CD4-positive, alpha-beta T cell treated with Interleukin-6 at 100 ng/mL for 8 hours (primary cell): ENCODE measurements at regions not wholly inside any gene's neighbourhood (a gene's known extent, or its start where the extent isn't known, plus 50 kb on each side); places are given as distances from the start of the nearest gene placed in this dataset.
"Not testable (repeated sequence)": the region's sequence is repeated elsewhere in the genome, so short reads cannot be mapped to it uniquely, and the experiment has no call there.

ENCODE experiments used
- DNase-seq: peaks from one replicate; pipeline ENCODE4 v3.0.0-alpha.2; 2020; ENCODE audit warnings: mixed read lengths, low spot score

- DNase-seq = no peak
These were observed 191.5 kb downstream of the MCHR2 start for GRCh38 chr6:99802396-99803031.

GRCh38 chr6:99808992-99809391 is 185.0 kb downstream of the MCHR2 start:
- DNase-seq = no peak

GRCh38 chr6:99810295-99810694 is 183.7 kb downstream of the MCHR2 start:
- no peak for DNase-seq

GRCh38 chr6:99810942-99811620 is 182.9 kb downstream of the MCHR2 start:
- DNase-seq = no peak

GRCh38 chr6:99811636-99812035 is 182.4 kb downstream of the MCHR2 start:
- DNase-seq = no peak

GRCh38 chr6:99813565-99813964 is 180.5 kb downstream of the MCHR2 start:
- DNase-seq = no peak

- no peak for DNase-seq
These were observed 179.6 kb downstream of the MCHR2 start for GRCh38 chr6:99814230-99814928.

- no peak for DNase-seq
These were observed 177.2 kb downstream of the MCHR2 start for GRCh38 chr6:99816795-99817194.

- no peak for DNase-seq
These were observed 175.9 kb downstream of the MCHR2 start for GRCh38 chr6:99818161-99818560.

GRCh38 chr6:99819853-99820252 is 174.2 kb downstream of the MCHR2 start:
- DNase-seq = no peak

- DNase-seq = no peak
These were observed 172.9 kb downstream of the MCHR2 start for GRCh38 chr6:99821164-99821563.

GRCh38 chr6:99822741-99823512 is 171.1 kb downstream of the MCHR2 start:
- peak; percentile 17 for DNase-seq

- DNase-seq = not testable (repeated sequence)
These were observed 170.3 kb downstream of the MCHR2 start for GRCh38 chr6:99823513-99824235.

- DNase-seq = no peak
These were observed 161.0 kb downstream of the MCHR2 start for GRCh38 chr6:99833034-99833433.

GRCh38 chr6:99836471-99836870 is 157.6 kb downstream of the MCHR2 start:
- no peak for DNase-seq

GRCh38 chr6:99838607-99839006 is 155.4 kb downstream of the MCHR2 start:
- DNase-seq = no peak

GRCh38 chr6:99841297-99841696 is 152.7 kb downstream of the MCHR2 start:
- DNase-seq = no peak

GRCh38 chr6:99846006-99846405 is 148.0 kb downstream of the MCHR2 start:
- no peak for DNase-seq

- no peak for DNase-seq
These were observed 143.2 kb downstream of the MCHR2 start for GRCh38 chr6:99850841-99851240.

GRCh38 chr6:99852031-99852430 is 142.0 kb downstream of the MCHR2 start:
- DNase-seq = no peak

- DNase-seq = no peak
These were observed 127.0 kb downstream of the MCHR2 start for GRCh38 chr6:99867026-99867425.
